MM.1S (cell line): ENCODE measurements at regions not wholly inside any gene's neighbourhood (a gene's known extent, or its start where the extent isn't known, plus 50 kb on each side); places are given as distances from the start of the nearest gene placed in this dataset.

Experiments
- DNase-seq: peaks from one replicate; pipeline ENCODE4 v3.0.0-alpha.2; 2015
- H2AFZ ChIP-seq: fragments of 300-600 bp; sonication (generic); 2 replicates; pipeline ENCODE4 v1.6.0; 2016; ENCODE audit warnings: antibody characterized with exemption, low read length
- H3F3A ChIP-seq: fragments of 300-600 bp; sonication (generic); 2 replicates; pipeline ENCODE4 v1.6.1; 2016; ENCODE audit warnings: mild to moderate bottlenecking, antibody characterized with exemption, low read length, moderate library complexity, mixed read lengths; ENCODE audit not compliant: insufficient read depth
- H3K27ac ChIP-seq: fragments of 300-600 bp; sonication (generic); 2 replicates; pipeline ENCODE4 v1.5.1; 2016; ENCODE audit warnings: mild to moderate bottlenecking, low read length
- H3K27me3 ChIP-seq: fragments of 300-600 bp; sonication (generic); replicated peaks from 2 replicates; pipeline ENCODE4 v1.6.0; 2016; ENCODE audit warnings: low read length; ENCODE audit not compliant: insufficient read depth
- H3K36me3 ChIP-seq: fragments of 300-600 bp; sonication (generic); replicated peaks from 2 replicates; pipeline ENCODE4 v1.6.1; 2016; ENCODE audit warnings: mild to moderate bottlenecking, low read length, mixed read lengths; ENCODE audit not compliant: insufficient read depth
- H3K4me1 ChIP-seq: fragments of 300-600 bp; sonication (generic); 2 replicates; pipeline ENCODE4 v1.6.1; 2016; ENCODE audit warnings: low read length, mixed read lengths
- H3K4me2 ChIP-seq: fragments of 300-600 bp; sonication (generic); 2 replicates; pipeline ENCODE4 v1.6.0; 2016; ENCODE audit warnings: low read depth, low read length
- H3K4me3 ChIP-seq: fragments of 300-600 bp; sonication (generic); 2 replicates; pipeline ENCODE4 v1.5.1; 2016; ENCODE audit warnings: low read length, mixed read lengths
- H3K79me2 ChIP-seq: fragments of 300-600 bp; sonication (generic); 2 replicates; pipeline ENCODE4 v1.6.1; 2016; ENCODE audit warnings: mixed run types, low read length, mixed read lengths
- H3K9ac ChIP-seq: fragments of 300-600 bp; sonication (generic); 2 replicates; pipeline ENCODE4 v1.6.1; 2016; ENCODE audit warnings: low read length, mixed read lengths
- H3K9me2 ChIP-seq: fragments of 300-600 bp; sonication (generic); replicated peaks from 2 replicates; pipeline ENCODE4 v1.6.1; 2016; ENCODE audit warnings: mild to moderate bottlenecking, low read length, mixed read lengths; ENCODE audit not compliant: insufficient read depth
- H3K9me3 ChIP-seq: fragments of 300-600 bp; sonication (generic); replicated peaks from 2 replicates; pipeline ENCODE4 v1.6.1; 2016; ENCODE audit warnings: mild to moderate bottlenecking, low read length, mixed read lengths; ENCODE audit not compliant: insufficient read depth
- H4K20me1 ChIP-seq: fragments of 300-600 bp; sonication (generic); 2 replicates; pipeline ENCODE4 v1.6.1; 2016; ENCODE audit warnings: mild to moderate bottlenecking, low read length, moderate library complexity, mixed read lengths; ENCODE audit not compliant: insufficient read depth
- CTCF ChIP-seq: fragments of 300-600 bp; sonication (generic); IDR thresholded peaks from 2 replicates; pipeline ENCODE4 v1.5.1; 2016; ENCODE audit warnings: antibody characterized with exemption, low read length, mixed read lengths
- EZH2 ChIP-seq: fragments of 300-600 bp; sonication (generic); optimal IDR thresholded peaks from 2 replicates; pipeline ENCODE3; 2017; ENCODE audit warnings: low read depth, mild to moderate bottlenecking, antibody characterized with exemption, low read length, mixed read lengths
- EZH2phosphoT487 ChIP-seq: fragments of 300-600 bp; sonication (generic); IDR thresholded peaks from 2 replicates; pipeline ENCODE4 v1.6.1; 2018; ENCODE audit warnings: antibody characterized with exemption, low read length

- DNase-seq: no peak
- Histone ChIP-seq H3K4me2 (no peak overlapping the region), H3F3A (no peaks in the 10 kb centered on the region), H3K4me3 (no peak overlapping the region), H4K20me1 (no peaks in the 10 kb centered on the region), H3K36me3 (no peaks in the 10 kb centered on the region), H3K4me1 (no peaks in the 10 kb centered on the region), H2AFZ (no peak overlapping the region), H3K79me2 (no peaks in the 10 kb centered on the region), H3K9me3 (no peaks in the 10 kb centered on the region), H3K27ac (no peak overlapping the region), H3K27me3 (no peaks in the 10 kb centered on the region), H3K9ac (no peak overlapping the region), H3K9me2 (no peaks in the 10 kb centered on the region)
- no peak for TF ChIP-seq EZH2
- TF ChIP-seq EZH2phosphoT487: no peak
- TF ChIP-seq CTCF: no peak
These were observed 122.1 kb upstream of the DOK5 start for GRCh38 chr20:54353292-54353691.

DNA sequence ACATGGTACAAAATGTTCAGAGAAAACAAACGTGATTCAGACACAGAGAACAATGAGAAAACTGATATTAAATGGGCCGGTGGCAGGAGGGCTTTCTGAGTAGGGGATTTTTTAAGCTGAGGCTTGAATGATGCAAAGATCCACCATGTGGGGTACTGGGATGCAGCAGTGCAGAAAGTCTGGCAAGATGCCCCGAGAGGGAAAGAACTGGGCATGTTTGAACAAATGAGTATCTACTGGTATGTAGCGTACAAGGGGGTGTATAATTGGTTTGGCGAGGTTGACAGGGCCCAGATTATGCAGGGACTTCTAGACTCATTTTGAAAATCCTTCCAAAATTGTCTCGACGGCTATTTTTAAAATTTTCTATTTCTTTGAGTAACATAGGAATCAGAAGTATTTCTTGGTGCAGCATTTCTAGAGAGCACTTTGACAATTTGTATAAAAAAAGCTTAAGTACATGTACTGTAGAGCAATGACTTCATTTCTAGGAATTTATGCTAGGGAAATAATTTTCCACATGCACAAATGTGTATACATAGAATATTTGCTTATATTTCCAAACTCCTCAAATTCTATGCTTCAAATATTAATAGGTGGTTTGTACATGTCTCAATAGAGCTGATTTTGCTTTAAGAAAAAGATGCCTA is 119.6 kb upstream of the DOK5 start:
- no peaks in the 10 kb centered on the region for H3K4me1 ChIP-seq

DNA sequence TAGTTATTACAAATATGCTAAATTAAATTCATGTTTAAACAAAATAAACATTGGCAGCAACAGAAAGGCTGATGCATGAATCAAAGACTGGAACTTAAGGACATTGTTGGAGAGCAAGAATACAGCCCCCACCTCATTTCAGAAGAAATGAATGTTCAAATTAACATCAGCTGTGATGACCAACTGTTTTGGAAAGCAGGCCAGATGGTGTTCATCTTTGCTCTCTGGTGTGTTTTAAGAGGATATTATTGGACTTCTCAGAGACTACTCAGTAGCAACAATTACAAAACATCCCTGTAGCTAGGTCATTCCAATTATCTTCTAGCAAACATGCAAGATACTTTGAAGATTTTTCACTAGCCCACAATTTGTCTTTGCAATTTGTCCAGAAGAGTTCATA is 118.6 kb upstream of the DOK5 start:
- no peaks in the 10 kb centered on the region for H3K4me1 ChIP-seq

More for the DNA sequence above, 119.6 kb upstream of the DOK5 start:
- Histone ChIP-seq H3K27me3 (no peaks in the 10 kb centered on the region), H3K9me3 (no peaks in the 10 kb centered on the region), H3K27ac (no peak overlapping the region), H4K20me1 (no peaks in the 10 kb centered on the region), H3K4me2 (no peak overlapping the region), H3K9ac (no peak overlapping the region), H3F3A (no peaks in the 10 kb centered on the region), H3K79me2 (no peaks in the 10 kb centered on the region), H2AFZ (no peak overlapping the region), H3K36me3 (no peaks in the 10 kb centered on the region), H3K9me2 (no peaks in the 10 kb centered on the region), H3K4me3 (no peak overlapping the region)
- TF ChIP-seq CTCF (no peak), EZH2 (no peak), EZH2phosphoT487 (no peak)
- DNase-seq: no peak

More for the DNA sequence above, 118.6 kb upstream of the DOK5 start:
- Histone ChIP-seq H3K9ac (no peak overlapping the region), H2AFZ (no peak overlapping the region), H3F3A (no peaks in the 10 kb centered on the region), H3K9me2 (no peaks in the 10 kb centered on the region), H3K79me2 (no peaks in the 10 kb centered on the region), H4K20me1 (no peaks in the 10 kb centered on the region), H3K4me3 (no peak overlapping the region), H3K36me3 (no peaks in the 10 kb centered on the region), H3K27ac (no peak overlapping the region), H3K27me3 (no peaks in the 10 kb centered on the region), H3K4me2 (no peak overlapping the region), H3K9me3 (no peaks in the 10 kb centered on the region)
- TF ChIP-seq EZH2 (no peak), CTCF (no peak), EZH2phosphoT487 (no peak)
- DNase-seq: no peak
